IPS-NIHi11 (cell line): ENCODE measurements at regions not wholly inside any gene's neighbourhood (a gene's known extent, or its start where the extent isn't known, plus 50 kb on each side); places are given as distances from the start of the nearest gene placed in this dataset.

Experiments used
- DNase-seq: peaks from one replicate; pipeline ENCODE4 v3.0.0; 2012; ENCODE audit warnings: mixed read lengths, low spot score

GRCh38 chrX:38887222-38887621, 86.0 kb downstream of the MID1IP1 start:
- no peak for DNase-seq

DNA sequence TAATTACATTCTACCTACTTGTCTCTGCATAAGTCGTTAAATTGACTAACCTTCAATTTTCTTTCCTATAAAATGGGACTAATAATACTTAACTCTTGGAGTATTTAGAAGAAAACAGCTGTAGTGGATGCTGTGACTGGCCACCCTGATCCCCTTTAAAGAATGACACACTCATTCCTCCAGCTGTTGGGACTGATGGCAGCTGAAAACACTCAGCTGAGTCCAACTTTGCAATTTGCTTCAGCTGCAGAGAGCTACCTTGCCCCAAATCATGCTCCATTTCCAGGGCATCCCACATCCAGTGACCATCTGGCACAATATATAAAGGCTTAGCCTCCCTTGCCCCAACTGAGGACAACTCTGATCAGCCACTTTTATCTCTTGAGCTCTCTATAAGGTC, 89.1 kb downstream of the MID1IP1 start:
- no peak for DNase-seq

DNA sequence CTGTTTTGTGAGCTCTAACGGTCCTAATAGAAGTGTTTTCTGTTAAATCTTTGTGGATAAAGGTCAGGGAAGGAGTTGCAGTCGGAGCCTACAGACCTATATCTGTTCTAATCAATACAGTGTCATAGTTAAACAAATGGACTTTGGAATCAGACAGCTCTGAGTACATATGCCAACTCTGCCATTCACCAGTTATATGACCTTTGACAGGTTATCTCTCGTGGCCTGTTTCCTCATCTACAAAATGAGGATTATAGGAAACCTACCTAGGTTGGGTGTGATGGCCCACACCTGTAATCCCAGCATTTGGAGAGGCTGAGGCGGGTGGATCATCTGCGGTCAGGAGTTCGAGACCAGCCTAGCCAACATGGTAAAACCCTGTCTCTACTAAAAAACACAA, 89.7 kb downstream of the MID1IP1 start:
- DNase-seq = no peak

GRCh38 chrX:38891641-38892413, 90.6 kb downstream of the MID1IP1 start:
- DNase-seq = no peak

DNA sequence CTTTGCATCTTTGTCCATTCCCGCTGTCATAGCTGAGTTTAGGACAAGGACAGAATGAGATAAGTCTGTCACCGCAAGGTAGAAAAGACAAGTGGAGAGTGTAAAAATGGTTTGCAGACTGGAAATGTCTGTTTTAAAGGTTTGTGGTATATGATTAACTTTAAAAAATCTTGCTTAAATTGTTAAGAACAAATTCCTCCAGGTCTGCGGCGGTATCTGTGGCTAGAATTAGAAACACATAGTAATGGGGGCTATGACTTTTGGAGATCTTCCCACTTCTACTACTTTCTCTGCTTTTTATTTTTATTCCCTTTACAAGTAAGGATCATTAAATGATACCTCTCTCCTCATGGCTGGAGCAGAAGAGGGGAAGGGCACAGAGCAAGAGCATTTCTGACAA, 92.2 kb downstream of the MID1IP1 start:
- no peak for DNase-seq

GRCh38 chrX:38895775-38896174, 94.5 kb downstream of the MID1IP1 start:
- DNase-seq = no peak

DNA sequence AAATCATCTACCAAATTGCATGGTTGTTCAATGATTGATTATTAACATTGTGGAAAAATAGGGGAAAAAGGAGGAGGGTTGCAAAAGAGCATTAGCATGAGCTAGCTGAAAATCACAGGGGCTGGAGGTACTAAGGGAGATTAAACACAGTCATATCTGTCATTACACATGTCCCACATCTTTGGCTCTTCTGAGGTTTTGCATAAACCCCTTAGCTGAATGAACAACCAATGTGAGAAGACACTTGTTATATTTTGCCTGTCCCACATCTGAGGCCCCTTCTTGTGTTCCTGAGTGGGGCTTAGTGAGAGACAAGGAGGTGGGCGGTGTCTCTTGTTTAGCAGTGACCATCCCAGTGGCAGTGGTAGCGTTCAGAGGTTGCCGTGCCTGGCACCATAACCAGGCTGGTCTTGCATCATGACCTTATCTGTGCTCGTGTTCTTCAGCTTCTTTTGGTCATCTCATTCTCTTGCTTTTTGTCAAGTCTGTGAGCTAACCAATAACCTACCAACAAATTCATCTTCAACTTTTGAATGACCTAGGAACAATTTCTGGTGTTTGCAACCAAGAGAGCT, 95.6 kb downstream of the MID1IP1 start:
- no peak for DNase-seq

DNA sequence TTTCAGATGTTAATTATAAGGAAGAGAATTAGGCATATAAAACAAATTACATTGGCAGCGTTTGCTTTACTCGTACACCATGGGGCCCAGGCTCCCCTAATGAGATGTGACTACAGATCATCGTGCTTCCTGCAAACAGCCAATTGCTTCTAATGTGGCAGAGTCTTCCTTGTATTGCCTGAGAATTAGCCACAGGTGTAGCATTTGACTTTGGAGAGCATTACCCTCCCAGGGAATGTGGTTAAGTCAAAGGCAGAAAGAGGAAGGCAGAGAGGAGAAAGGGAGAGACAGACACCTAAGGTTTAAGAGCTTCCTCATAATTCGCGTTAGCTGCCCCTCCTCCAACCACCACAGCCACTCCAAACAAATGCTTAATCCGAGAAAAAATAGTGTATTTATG, 97.0 kb downstream of the MID1IP1 start:
- DNase-seq = no peak

DNA sequence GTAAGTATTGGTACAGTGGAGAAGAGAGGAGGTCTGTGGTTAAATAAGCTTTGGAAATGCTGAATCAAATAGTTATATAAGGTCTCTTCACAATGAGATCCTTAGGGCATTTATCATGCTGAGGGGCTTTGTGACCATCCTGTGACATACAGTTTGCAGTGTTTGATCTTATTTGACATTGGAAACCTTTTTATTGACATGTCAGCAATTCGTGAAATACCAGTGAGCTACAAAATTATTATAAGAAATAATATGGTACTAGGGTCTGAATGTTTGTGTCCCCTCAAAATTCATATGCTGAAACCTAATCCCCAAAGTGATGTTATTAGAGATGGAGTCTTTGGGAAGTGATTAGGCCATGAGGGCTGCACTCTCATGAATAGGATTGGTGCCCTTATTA, 98.4 kb downstream of the MID1IP1 start:
- no peak for DNase-seq

DNA sequence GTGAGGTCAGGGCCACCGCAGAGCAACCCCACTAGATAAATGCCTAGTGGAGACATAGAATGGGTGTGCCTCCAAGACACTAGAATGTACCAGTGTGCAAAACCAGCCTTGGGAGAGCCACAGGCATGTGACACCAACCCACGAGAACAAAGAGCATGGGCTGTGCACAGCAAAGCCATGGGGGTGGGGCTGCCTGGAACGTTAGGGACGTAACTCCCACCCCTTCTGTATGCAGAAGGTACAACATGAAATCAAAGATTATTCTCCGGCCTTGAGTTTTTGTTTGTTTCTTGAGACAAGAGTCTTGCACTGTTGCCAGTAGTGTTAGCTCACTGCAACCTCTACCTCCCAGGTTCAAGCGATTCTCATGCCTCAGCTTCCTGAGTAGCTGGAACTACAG, 99.5 kb downstream of the MID1IP1 start:
- no peak for DNase-seq

DNA sequence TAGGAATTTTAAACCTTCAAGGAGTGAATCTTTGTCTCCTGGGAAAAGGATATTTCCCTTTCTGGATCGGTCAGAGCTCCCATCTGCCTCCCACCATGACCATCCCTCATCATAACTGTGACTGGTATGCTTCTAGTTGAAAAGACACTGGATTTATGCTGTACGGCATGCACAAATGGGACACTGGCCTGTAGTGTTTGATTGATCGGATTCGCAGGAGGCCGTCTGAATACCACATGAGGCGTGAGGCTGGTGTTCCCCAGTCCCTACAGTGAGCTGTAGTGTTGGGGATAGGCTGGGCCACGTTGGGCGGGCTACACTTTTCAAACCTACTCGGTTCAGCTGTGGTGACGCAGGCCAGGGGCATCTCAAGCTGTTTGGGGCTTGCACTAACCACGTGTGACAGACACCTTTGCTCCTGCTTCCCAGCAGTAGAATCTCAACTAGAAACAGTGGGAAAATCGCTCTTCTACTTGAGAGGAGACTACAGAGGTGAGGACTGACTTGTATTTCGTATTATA, 101.8 kb downstream of the MID1IP1 start:
- DNase-seq = no peak

GRCh38 chrX:38916801-38917200, 115.5 kb downstream of the MID1IP1 start:
- no peak for DNase-seq

- DNase-seq = no peak
Measured at GRCh38 chrX:38917954-38918353, 116.7 kb downstream of the MID1IP1 start.

DNA sequence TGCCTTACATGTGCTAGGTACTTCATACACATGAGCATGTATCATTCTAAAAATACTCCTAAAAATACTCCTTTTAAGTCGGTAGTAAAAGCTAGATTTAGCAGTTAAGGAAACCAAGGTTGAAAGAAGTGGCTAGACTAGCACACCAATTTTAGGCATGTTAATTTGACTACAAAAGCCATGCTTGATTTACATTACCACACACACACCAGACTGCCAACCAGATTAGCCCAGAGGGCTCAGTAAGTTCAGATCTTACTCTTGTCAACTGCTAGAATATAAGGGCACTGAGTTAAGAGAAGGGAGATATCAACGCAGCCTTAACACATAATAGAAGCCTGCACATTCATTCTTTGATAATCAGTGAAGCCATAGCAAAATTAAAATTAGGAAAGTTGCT, 117.9 kb downstream of the MID1IP1 start:
- DNase-seq = no peak

GRCh38 chrX:38919853-38920528, 118.7 kb downstream of the MID1IP1 start:
- no peak for DNase-seq

DNA sequence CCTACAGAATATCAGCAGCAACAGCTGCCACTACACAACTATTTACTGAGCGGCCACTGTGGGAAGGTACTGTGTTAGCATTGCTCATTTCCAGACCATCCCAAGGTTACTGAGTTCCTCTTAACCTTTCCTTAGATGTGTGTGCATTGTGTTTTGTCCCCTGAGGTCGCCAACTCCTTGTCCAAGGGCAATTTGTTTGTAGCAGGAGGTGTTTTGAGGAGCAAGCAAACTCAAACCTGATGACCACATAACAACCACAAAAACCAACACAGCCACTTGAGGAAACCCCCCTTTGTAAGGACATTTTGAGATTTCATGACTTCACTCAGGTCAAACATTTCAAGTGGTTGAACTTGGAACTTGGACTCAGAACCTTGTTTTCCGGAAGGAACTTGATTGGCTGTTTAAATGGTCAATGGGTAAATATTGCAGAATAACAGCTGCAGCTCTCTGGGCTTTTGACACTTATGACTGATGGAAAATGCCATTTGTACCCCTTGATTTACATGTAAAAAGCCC, 122.3 kb downstream of the MID1IP1 start:
- DNase-seq = no peak

DNA sequence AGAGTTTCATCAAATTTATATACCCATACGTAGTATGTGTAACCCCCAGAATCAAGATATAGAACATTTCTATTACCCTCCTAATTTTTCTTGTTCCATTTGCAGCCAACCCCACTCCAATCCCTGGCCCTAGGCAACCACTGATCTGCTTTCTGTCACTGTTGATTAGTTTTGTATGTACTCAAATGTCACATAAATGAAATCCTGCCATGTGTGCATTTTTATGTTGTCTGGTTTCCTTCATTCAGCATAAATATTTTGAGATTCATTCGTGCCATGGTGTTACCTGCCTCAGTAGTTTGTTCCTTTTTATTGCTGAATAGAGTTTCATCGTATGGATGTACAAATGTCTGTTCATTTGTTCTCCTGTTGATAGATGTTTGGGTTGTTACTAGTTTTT, 126.3 kb downstream of the MID1IP1 start:
- DNase-seq = no peak

GRCh38 chrX:38929966-38930421, 128.7 kb downstream of the MID1IP1 start:
- no peak for DNase-seq

- no peak for DNase-seq
Measured at GRCh38 chrX:38930474-38930873, 129.2 kb downstream of the MID1IP1 start.

DNA sequence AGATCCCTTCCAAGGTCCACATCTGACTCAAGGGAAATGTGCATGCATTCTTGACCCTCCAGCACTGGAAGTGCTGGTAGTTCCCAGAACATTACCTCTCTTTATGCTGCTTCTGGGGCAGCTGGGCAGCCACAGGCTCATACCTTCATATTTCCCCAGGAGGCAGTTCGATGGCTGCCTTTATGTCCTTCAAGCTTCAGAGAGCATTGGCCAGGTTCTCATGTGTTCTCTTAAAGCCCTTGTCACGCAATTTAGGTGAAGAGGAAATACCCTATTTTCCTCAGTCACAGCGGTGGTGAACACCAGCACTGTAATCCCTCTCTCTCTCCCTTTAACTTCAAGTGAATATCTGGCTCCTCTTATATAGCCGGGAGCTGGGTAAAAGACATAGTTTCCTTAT, 134.3 kb downstream of the MID1IP1 start:
- DNase-seq = no peak

DNA sequence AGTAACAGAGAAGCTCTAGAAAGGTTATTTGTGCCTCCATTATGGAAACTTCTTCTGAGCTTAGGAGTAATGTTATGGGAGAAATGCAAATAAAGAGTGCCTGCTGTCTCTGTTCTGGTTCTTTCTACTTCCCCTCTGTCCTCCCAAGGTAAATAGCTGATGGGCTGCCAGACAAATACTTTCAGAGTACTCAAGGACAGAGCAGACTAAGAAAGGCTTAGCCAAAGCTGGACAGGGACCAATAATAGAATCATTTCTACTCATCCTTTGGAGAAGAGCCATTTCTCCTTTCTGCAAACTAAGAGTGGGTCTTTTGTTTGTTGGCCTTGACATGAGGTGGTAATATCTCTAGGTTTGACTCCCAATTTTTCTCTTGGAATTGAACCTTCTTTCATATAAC, 136.1 kb downstream of the MID1IP1 start:
- no peak for DNase-seq

DNA sequence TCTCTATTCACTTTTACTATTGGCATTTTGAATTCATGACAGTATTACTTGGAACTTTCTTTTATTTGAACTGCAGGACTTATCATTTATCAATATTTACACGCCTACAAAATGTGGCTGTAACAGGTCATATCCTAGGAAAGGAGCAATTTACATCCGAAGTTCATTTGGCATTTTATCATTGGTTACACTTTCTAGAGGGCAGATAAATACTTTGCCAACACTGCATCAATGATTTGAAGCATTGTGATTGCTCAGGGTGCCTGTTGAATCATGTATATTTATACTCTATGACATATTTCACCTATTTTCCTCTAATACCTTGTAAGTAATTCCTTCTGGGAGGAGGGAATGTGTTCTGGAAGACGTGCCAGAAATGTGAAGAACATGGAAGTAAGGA, 136.7 kb downstream of the MID1IP1 start:
- DNase-seq = no peak

- no peak for DNase-seq
Measured at GRCh38 chrX:38939067-38939466, 137.8 kb downstream of the MID1IP1 start.
